Body of pancreas (tissue), 4 donors: ENCODE measurements at regions not wholly inside any gene's neighbourhood (a gene's known extent, or its start where the extent isn't known, plus 50 kb on each side); places are given as distances from the start of the nearest gene placed in this dataset.

Experiments
- CTCF ChIP-seq, 7 experiments: fragments of 450-650 bp in 4 of 7; fragments of 200-600 bp in 3 of 7; sonication (generic) in 3 of 7; IDR thresholded peaks; one replicate each; pipeline ENCODE4 v1.5.1; 2016 to 2019; ENCODE audit warnings: antibody characterized with exemption in 7 of 7
- POLR2A ChIP-seq, 3 donors: fragments of 450-650 bp; IDR thresholded peaks; one replicate each; pipeline ENCODE4 v1.6.1; 2016; ENCODE audit warnings: antibody characterized with exemption in 3 of 3, mild to moderate bottlenecking in 2 of 3

- TF ChIP-seq CTCF (IDR thresholded peaks at IDR 0.05) (no peak), POLR2A (IDR thresholded peaks at IDR 0.05) (no peak)
Observed at GRCh38 chr4:81826335-81826734, 354.6 kb upstream of the RASGEF1B start.
